GM12872 (cell line): ENCODE measurements at regions not wholly inside any gene's neighbourhood (a gene's known extent, or its start where the extent isn't known, plus 50 kb on each side); places are given as distances from the start of the nearest gene placed in this dataset.

Experiments
- TF ChIP-seq, protein P1 (sequence below): IDR thresholded peaks from 3 replicates; pipeline ENCODE4 v1.5.1; 2011; ENCODE audit warnings: low read depth, mild to moderate bottlenecking, low read length, moderate library complexity; ENCODE audit not compliant: insufficient read depth

DNA sequence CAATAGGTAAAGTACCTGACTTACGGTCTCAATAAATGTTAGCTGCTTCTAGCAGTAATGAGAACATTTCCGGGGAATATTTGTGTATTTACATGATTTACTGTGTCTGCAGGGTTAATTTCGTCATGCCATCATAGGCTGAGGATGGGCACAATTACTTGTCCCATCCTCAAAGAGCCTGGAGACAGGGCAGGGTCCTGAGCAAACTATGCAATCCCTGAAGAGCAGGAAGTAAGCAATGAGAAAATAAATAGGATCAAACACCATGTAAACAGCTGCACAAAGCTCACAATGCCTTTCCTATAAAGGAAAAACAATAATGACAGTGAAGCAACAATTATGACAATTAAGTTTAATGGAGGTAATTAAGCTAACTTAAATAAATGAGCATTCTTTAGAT lies 114.6 kb upstream of the FOXQ1 start:
- TF ChIP-seq, protein P1, sequence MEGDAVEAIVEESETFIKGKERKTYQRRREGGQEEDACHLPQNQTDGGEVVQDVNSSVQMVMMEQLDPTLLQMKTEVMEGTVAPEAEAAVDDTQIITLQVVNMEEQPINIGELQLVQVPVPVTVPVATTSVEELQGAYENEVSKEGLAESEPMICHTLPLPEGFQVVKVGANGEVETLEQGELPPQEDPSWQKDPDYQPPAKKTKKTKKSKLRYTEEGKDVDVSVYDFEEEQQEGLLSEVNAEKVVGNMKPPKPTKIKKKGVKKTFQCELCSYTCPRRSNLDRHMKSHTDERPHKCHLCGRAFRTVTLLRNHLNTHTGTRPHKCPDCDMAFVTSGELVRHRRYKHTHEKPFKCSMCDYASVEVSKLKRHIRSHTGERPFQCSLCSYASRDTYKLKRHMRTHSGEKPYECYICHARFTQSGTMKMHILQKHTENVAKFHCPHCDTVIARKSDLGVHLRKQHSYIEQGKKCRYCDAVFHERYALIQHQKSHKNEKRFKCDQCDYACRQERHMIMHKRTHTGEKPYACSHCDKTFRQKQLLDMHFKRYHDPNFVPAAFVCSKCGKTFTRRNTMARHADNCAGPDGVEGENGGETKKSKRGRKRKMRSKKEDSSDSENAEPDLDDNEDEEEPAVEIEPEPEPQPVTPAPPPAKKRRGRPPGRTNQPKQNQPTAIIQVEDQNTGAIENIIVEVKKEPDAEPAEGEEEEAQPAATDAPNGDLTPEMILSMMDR, result no peak

DNA sequence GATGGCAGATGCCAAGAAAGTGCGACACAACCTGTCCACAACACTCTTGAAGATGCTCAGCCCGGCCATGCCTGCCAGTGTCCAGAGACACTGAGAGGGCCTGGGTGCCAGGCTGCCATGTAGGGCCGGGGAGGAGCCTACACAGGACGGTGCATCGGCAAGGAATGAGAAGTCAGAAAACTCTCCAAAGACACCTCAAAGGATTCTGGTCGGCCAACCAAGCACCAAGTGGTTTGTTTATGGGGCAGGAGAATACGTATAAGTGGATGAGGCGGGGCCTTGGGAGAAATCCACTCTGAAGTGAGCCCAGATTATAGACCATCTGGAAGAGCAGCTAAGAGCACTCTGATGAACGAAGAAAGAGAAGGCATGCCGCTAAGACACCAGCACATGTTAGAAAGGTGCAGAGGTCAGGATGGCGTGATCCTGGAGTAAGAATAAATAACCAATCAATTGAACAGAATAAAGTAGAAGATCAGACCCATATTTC lies 120.7 kb upstream of the FOXQ1 start:
- TF ChIP-seq, protein P1, result no peak

DNA sequence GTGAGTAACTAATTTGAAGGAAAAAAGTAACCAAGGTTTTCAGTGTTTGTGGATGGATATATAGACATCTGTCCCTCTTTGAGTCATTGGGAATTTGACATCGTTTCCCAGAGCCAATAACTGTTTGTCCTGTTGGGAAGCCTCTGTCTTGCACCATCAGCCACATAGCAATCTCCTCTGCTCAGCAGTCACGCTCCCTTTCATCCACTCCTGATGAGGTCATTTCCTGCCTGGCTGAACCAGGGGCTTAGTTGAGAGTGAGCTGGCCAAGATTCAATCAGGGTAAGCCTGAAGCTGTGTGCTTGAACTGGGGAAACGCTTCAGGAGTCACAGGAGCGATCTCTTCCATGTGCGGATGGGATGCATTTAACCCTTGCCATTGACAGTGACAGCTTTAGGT lies 121.5 kb upstream of the FOXQ1 start:
- TF ChIP-seq, protein P1, result no peak

DNA sequence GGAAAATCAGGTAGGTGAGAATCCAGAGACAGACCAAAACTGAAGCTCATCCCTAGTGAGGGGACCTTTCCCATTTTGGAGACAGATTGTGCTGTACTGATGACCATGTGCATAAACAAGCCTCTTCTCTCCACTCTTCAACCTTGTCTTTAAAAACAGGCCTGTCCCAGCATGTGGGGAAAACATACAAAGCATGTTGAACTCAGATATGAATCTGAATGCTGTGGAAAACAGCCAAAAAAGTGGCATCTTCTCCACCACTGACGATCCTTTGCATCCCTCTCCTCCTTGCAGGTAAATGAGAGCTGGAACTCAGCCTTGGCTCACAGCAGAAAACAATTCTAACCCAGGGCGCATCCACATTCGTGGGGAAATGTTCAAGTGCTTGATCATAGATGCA lies 123.7 kb upstream of the FOXQ1 start:
- TF ChIP-seq, protein P1, result no peak

DNA sequence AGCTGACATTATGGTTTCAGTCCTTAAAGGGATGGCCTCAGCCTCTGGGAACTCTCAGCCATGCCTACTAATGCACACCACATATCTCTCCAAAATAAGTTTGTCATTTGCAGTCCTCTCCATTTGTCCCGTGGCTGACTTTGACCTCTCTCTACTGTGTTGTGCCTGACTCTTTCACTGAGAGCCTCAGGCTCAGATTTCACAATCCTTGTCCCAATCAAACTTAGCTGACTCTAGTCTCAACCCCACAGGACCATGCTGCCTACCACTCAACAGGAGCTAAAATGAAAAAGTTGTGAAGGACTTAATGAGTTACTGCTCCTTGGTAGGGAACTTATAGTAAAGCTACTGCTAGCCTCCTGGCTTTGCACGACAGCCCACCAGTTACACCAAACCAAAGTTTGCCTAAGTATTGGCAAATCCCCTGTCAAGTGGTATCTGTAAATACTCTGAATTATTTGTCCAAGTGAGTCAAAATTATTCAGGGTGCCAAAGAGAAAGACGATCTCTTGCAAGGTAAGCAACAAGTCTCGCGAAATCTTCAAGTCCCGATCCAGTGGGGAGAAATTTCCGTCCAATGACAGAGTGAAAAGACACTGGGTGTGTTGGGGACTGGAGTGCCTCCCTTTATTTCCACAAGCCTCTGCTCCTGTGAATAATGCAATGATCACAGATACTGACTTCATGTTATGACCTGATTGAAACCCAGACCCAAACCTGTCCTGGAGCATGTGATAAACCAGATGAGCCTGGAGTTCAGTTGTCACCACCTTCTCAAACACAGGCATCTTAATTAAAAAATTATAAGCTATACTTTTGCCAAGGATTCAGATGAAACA lies 124.4 kb upstream of the FOXQ1 start:
- TF ChIP-seq, protein P1, result no peak

DNA sequence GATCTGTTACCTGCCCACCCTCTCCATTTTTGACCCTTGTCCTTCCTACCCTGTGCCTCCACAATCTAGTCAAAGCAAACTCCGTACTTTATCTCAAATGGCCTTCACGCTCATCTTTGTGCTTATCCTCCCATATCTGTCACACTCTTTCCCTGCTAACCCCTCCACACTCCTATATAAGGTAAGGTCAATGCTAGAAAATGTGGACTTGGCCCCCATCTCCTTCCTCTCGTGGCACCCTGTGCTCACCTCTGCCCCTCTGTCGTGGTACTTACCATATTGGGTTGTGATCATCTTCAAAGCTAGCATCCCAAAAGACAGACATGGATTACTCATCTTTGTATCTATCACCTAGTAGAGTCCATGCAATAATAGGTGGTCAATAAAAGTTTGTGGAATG lies 127.6 kb upstream of the FOXQ1 start:
- TF ChIP-seq, protein P1, result no peak

DNA sequence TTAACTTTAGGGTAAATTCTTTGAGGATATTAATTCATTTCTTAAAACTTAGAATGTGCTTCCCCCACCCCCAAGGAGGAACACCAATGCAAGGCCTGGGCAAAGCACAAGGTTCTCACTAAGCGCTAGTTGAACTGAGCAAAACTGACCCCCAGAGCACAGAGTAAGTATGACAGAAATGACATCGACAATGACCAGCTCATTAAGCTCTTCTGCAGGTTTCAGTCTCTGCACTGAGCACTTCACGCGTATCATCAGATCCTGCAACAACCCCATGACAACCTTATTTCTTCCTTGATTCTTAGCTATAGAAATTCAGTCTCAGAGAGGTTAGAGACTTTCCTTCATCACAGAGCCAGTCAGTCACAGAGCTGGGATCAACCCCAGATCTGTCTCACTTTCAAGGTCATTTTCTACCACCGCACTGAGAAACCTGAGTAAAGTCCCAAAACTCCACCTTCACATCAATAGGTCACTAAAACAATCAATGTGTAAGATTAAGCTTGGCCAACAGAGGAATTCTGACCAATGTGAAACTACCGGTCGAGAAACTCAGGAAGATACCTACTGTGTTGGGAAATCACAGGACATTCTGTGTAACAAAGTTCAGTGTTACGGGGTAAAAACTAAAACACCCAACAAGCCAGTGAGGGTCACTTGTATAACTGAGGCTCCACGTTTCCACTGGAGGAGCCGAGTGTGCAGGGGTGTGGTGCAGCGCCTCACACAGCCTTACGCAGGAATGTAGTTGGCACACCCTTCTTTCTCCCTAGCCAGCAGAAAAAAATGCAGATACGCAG lies 129.0 kb upstream of the FOXQ1 start:
- TF ChIP-seq, protein P1, result no peak
